T1000 (cell line): ENCODE measurements at regions not wholly inside any gene's neighbourhood (a gene's known extent, or its start where the extent isn't known, plus 50 kb on each side); places are given as distances from the start of the nearest gene placed in this dataset.
"Not testable (repeated sequence)": the region's sequence is repeated elsewhere in the genome, so short reads cannot be mapped to it uniquely, and the experiment has no call there.

Experiments
- DNase-seq: peaks from one replicate; lab custom pipeline; 2025; ENCODE audit warnings: mixed read lengths; lab: John Stamatoyannopoulos, UW

GRCh38 chr6:120511712-120512111 is 822.6 kb downstream of the TBC1D32 start:
- no peak for DNase-seq

- no peak for DNase-seq
Measured at GRCh38 chr6:120498711-120499110, 835.6 kb downstream of the TBC1D32 start.

- DNase-seq: no peak
Measured at GRCh38 chr6:120496661-120497060, 837.6 kb downstream of the TBC1D32 start.

GRCh38 chr6:120493505-120493904 is 840.8 kb downstream of the TBC1D32 start:
- DNase-seq: no peak

- no peak for DNase-seq
Measured at GRCh38 chr6:120489941-120490340, 844.3 kb downstream of the TBC1D32 start.

GRCh38 chr6:120484146-120484545 is 850.1 kb downstream of the TBC1D32 start:
- DNase-seq: no peak

- no peak for DNase-seq
Measured at GRCh38 chr6:120478650-120479049, 855.6 kb downstream of the TBC1D32 start.

GRCh38 chr6:120473804-120474203 is 860.5 kb downstream of the TBC1D32 start:
- DNase-seq: no peak

- no peak for DNase-seq
Measured at GRCh38 chr6:120468486-120468885, 865.8 kb downstream of the TBC1D32 start.

GRCh38 chr6:120451508-120451907 is 882.8 kb downstream of the TBC1D32 start:
- no peak for DNase-seq

GRCh38 chr6:120447605-120448004 is 886.7 kb downstream of the TBC1D32 start:
- DNase-seq: no peak

GRCh38 chr6:120432840-120433239 is 901.4 kb downstream of the TBC1D32 start:
- not testable (repeated sequence) for DNase-seq

- no peak for DNase-seq
Measured at GRCh38 chr6:120431841-120432240, 902.4 kb downstream of the TBC1D32 start.

GRCh38 chr6:120411394-120411793 is 922.9 kb downstream of the TBC1D32 start:
- DNase-seq: no peak

- DNase-seq: no peak
Measured at GRCh38 chr6:120410586-120410985, 923.7 kb downstream of the TBC1D32 start.

GRCh38 chr6:120407696-120408095 is 926.6 kb downstream of the TBC1D32 start:
- no peak for DNase-seq

GRCh38 chr6:120405947-120406346 is 928.3 kb downstream of the TBC1D32 start:
- no peak for DNase-seq

GRCh38 chr6:120395784-120396183 is 938.5 kb downstream of the TBC1D32 start:
- DNase-seq: no peak

- DNase-seq: no peak
Measured at GRCh38 chr6:120395330-120395729, 939.0 kb downstream of the TBC1D32 start.

GRCh38 chr6:120392941-120393340 is 941.3 kb downstream of the TBC1D32 start:
- no peak for DNase-seq

GRCh38 chr6:120384671-120385070 is 949.6 kb downstream of the TBC1D32 start:
- DNase-seq: no peak

- DNase-seq: no peak
Measured at GRCh38 chr6:120383681-120384080, 950.6 kb downstream of the TBC1D32 start.

- DNase-seq: no peak
Measured at GRCh38 chr6:120378582-120379220, 955.6 kb downstream of the TBC1D32 start.

- DNase-seq: no peak
Measured at GRCh38 chr6:120373185-120373584, 961.1 kb downstream of the TBC1D32 start.
